Ovary (tissue), 7 donors: ENCODE measurements at regions not wholly inside any gene's neighbourhood (a gene's known extent, or its start where the extent isn't known, plus 50 kb on each side); places are given as distances from the start of the nearest gene placed in this dataset.
"Not testable (repeated sequence)": the region's sequence is repeated elsewhere in the genome, so short reads cannot be mapped to it uniquely, and the experiment has no call there.

Source experiments
- DNase-seq, 5 donors: peaks; one replicate each; pipeline ENCODE4 v3.0.0-alpha.2; 2019 to 2020
- H3K27ac ChIP-seq, 2 donors: fragments of 200-600 bp; one replicate each; pipeline versions ENCODE4 v1.5.1 to v1.8.0; 2019 to 2022
- H3K27me3 ChIP-seq: fragments of 200-600 bp; one replicate; pipeline ENCODE4 v1.8.0; 2022
- H3K36me3 ChIP-seq: fragments of 200-600 bp; sonication (generic); one replicate; pipeline ENCODE4 v1.5.1; 2019
- H3K4me1 ChIP-seq: one replicate; pipeline ENCODE4 v1.8.1; 2013; ENCODE audit warnings: mild to moderate bottlenecking, moderate library complexity; ENCODE audit not compliant: insufficient read depth
- H3K4me3 ChIP-seq: fragments of 200-600 bp; sonication (generic); one replicate; pipeline ENCODE4 v1.5.1; 2017
- H3K9me3 ChIP-seq, 2 donors: fragments of 200-600 bp in 1 of 2; sonication (generic) in 1 of 2; one replicate each; pipeline versions ENCODE4 v1.5.1 to v1.8.1; 2013 to 2019; ENCODE audit warnings: mild to moderate bottlenecking in 1 of 2, moderate library complexity in 1 of 2
- EP300 ChIP-seq: sonication (generic); formaldehyde crosslinking; IDR thresholded peaks from one replicate; pipeline ENCODE4 v1.6.1; 2017; ENCODE audit warnings: antibody characterized with exemption
- POLR2A ChIP-seq: fragments of 450-650 bp; IDR thresholded peaks from one replicate; pipeline ENCODE4 v1.6.1; 2017; ENCODE audit warnings: antibody characterized with exemption, mild to moderate bottlenecking, moderate library complexity
- WGBS, 3 donors: extraction: QIAGEN DNeasy Blood & Tissue Kit in 1 of 3; methylation state at CpG; one replicate each; pipeline versions ENCODE4 v1.1.5 to v1.1.7; 2013 to 2017; 5-methylcytosine and 5-hydroxymethylcytosine counted together
- intact Hi-C, 4 donors: fragments of 100-400 bp; cut with DNase I; formaldehyde crosslinking; loops; one replicate each; pipeline versions ENCODE4 v1.11.0 to v1.15.1; 2022 to 2023
- TF ChIP-seq, protein P1 (sequence below), 3 donors: fragments of 450-650 bp in 2 of 3; fragments of 200-600 bp in 1 of 3; IDR thresholded peaks; one replicate each; pipeline versions ENCODE4 v1.5.1 to v1.8.0; 2016 to 2022; ENCODE audit warnings: antibody characterized with exemption in 3 of 3, mild to moderate bottlenecking in 1 of 3
- donor health status: DM: no; HTN: no; CAD: no; lungs with moderate emphysema.
- donor health status: DM: no; HTN: no; CAD: no.
- donor health status: Bipolar disorder and iron deficiency.
- donor health status: DM: no; HTN: no; CAD: no.
- donor health status: DM: yes; HTN: yes; CAD: no.

DNA sequence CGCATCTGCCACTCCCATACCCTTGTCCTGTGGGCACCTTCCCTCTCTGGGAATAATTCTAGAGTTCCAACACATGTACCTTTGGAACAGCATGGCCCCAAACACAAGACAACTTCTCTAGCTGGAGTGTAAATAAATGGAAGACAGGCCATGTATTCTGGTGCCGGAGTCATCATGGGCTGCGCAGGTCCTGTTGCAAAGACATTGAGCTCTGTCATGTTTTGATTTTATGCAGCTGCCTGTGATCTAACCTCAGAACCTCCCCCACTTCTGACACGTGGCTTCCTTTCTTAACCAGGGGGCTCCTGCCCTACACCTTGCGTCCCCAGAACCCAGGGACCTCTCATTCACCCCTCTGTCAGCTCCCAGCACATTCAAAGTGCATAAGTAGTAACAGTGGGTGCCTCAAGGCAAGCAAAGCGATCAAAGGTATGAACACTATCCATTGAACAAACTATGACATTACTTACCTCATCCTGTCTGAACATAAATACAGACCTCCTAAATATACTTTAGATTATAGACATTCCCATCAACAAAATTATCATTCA is 219.9 kb downstream of the FGFR2 start:
- H3K9me3 ChIP-seq, result no peaks in the 10 kb centered on the region
- no peaks in the 10 kb centered on the region for H3K27me3 ChIP-seq
- no peaks in the 10 kb centered on the region for H3K36me3 ChIP-seq
- intact Hi-C loops, result no loop called here
- H3K27ac ChIP-seq, result no peak overlapping the region
- 76 to 77% (median 76%) methylated on average over 6 of the region's 6 CpGs for WGBS, 3 donors
- H3K4me3 ChIP-seq, result no peak overlapping the region
- H3K4me1 ChIP-seq, result no peaks in the 10 kb centered on the region
- TF ChIP-seq POLR2A, result no peak
- no peak for TF ChIP-seq EP300
- TF ChIP-seq, protein P1, sequence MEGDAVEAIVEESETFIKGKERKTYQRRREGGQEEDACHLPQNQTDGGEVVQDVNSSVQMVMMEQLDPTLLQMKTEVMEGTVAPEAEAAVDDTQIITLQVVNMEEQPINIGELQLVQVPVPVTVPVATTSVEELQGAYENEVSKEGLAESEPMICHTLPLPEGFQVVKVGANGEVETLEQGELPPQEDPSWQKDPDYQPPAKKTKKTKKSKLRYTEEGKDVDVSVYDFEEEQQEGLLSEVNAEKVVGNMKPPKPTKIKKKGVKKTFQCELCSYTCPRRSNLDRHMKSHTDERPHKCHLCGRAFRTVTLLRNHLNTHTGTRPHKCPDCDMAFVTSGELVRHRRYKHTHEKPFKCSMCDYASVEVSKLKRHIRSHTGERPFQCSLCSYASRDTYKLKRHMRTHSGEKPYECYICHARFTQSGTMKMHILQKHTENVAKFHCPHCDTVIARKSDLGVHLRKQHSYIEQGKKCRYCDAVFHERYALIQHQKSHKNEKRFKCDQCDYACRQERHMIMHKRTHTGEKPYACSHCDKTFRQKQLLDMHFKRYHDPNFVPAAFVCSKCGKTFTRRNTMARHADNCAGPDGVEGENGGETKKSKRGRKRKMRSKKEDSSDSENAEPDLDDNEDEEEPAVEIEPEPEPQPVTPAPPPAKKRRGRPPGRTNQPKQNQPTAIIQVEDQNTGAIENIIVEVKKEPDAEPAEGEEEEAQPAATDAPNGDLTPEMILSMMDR (IDR thresholded peaks at IDR 0.05), result no peak
- no peak for DNase-seq

DNA sequence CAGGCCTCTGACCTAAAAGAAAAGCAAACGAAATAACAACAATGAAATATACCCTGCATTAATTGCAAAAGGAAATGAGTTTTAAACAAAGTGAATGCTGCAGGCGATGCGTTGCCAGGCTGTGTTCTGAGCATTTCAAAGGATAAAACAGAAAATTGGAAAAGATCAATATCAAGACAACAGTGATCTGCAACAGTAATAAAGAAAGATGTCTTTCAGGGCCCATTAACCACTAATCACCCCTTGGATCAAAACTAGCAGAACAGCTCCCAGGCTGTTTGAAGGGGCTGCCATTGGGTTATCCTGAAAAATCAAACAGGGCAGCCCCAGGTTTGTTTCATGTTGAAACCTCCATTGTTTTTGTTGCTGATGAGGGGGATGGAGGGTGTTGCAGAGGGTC is 219.2 kb downstream of the FGFR2 start:
- H3K27me3 ChIP-seq, result no peaks in the 10 kb centered on the region
- no peak overlapping the region for H3K4me3 ChIP-seq
- H3K9me3 ChIP-seq, result no peaks in the 10 kb centered on the region
- no peak for TF ChIP-seq EP300
- no peak for TF ChIP-seq POLR2A
- TF ChIP-seq, protein P1 (IDR thresholded peaks at IDR 0.05), result no peak
- H3K4me1 ChIP-seq, result no peaks in the 10 kb centered on the region
- H3K27ac ChIP-seq, result no peak overlapping the region
- no peaks in the 10 kb centered on the region for H3K36me3 ChIP-seq
- intact Hi-C loops, result no loop called here
- no peak for DNase-seq
- 85 to 92% (median 91%) methylated on average over 3 of the region's 3 CpGs for WGBS, 3 donors

DNA sequence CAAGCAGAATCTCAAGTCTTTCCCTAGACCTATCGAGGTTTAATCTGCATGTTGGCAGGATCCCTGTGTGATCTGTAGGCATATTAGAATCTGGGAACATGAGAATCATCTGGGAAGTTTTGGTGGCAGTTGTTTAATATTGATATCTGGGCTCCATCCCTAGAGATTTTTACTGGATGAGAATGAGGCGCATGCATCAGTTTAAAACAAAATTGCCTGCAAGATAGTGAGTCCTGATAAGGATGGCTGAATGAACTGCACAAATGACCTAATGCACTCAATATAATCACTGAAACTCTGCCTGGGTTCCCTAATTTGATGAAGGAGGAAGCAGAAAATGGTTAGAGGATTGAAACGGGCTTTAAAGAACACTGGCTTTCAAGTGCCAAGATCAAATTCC is 218.0 kb downstream of the FGFR2 start:
- Histone ChIP-seq H3K27ac (no peak overlapping the region), H3K4me3 (no peak overlapping the region), H3K36me3 (no peaks in the 10 kb centered on the region), H3K9me3 (no peaks in the 10 kb centered on the region), H3K27me3 (no peaks in the 10 kb centered on the region), H3K4me1 (no peaks in the 10 kb centered on the region)
- no peak for TF ChIP-seq POLR2A
- TF ChIP-seq EP300, result no peak
- TF ChIP-seq, protein P1 (IDR thresholded peaks at IDR 0.05), result no peak
- DNase-seq, result no peak
- 70 to 76% (median 75%) methylated on average over 3 of the region's 3 CpGs for WGBS, 3 donors
- intact Hi-C loops, result no loop called here

DNA sequence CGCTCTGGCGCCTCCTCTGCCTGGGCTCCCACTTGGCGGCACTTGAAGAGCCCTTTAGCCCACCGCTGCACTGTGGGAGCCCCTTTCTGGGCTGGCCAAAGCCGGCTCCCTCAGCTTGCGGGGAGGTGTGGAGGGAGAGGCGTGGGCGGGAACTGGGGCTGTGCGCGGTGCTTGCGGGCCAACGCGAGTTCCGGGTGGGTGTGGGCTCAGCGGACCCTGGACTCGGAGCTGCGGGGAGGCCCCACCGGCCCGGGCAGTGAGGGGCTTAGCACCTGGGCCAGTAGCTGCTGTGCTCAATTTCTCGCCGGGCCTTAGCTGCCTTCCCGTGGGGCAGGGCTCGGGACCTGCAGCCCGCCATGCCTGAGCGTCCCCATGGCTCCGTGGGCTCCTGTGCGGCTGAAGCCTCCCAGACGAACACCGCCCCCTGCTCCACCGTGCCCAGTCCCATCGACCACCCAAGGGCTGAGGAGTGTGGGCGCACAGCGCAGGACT is 216.2 kb downstream of the FGFR2 start:
- H3K4me1 ChIP-seq, H3K36me3 ChIP-seq, H3K4me3 ChIP-seq, H3K9me3 ChIP-seq, DNase-seq, H3K27me3 ChIP-seq, H3K27ac ChIP-seq, intact Hi-C loops: not testable (repeated sequence)
- WGBS, 3 donors, result 96 to 97% (median 97%) methylated on average over 22 to 33 of the region's 33 CpGs

DNA sequence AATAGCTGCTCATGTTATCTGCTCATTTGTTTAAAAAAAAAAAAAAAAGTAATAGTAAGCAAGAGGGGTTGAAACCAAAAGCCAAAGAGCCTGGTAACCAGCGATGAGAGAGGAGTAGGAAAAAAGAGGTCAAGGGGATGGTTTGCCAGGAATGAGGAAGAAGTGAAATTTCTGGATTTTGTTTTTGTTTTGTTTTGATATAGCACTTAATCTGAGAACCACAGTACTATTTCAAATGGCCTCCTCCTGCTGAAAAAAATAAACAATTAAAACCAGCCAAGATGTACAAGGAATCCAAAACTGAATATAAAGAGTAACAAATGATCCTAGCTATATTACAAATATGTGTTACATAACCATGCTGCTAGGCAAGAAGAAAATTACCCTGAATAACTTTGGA is 213.1 kb downstream of the FGFR2 start:
- DNase-seq, result no peak
- TF ChIP-seq EP300, result no peak
- TF ChIP-seq POLR2A, result no peak
- TF ChIP-seq, protein P1 (IDR thresholded peaks at IDR 0.05), result no peak
- H3K27ac ChIP-seq, result no peak overlapping the region
- 12 to 37% (median 14%) methylated on average over 1 of the region's 1 CpG for WGBS, 3 donors
- H3K36me3 ChIP-seq, result no peaks in the 10 kb centered on the region
- H3K27me3 ChIP-seq, result no peaks in the 10 kb centered on the region
- intact Hi-C loops, result no loop called here
- H3K4me3 ChIP-seq, result no peak overlapping the region
- no peaks in the 10 kb centered on the region for H3K4me1 ChIP-seq
- no peaks in the 10 kb centered on the region for H3K9me3 ChIP-seq
